ENCODE measurements at regions not wholly inside any gene's neighbourhood (a gene's known extent, or its start where the extent isn't known, plus 50 kb on each side); places are given as distances from the start of the nearest gene placed in this dataset.

- no peak for TF ChIP-seq POLR2A (IDR thresholded peaks at IDR 0.05)
- TF ChIP-seq CTCF (IDR thresholded peaks at IDR 0.05) = no peak
- TF ChIP-seq EP300 (IDR thresholded peaks at IDR 0.05) = no peak
- TF ChIP-seq POLR2AphosphoS5 (IDR thresholded peaks at IDR 0.05) = no peak
Observed at GRCh38 chr20:52794853-52795252, 177.3 kb upstream of the TSHZ2 start.

Measured in gastroesophageal sphincter (tissue), 3 donors.